CD14-positive monocyte (primary cell): ENCODE measurements at regions not wholly inside any gene's neighbourhood (a gene's known extent, or its start where the extent isn't known, plus 50 kb on each side); places are given as distances from the start of the nearest gene placed in this dataset.

Experiments used
- DNase-seq, 3 donors: peaks; one replicate each; pipeline ENCODE4 v3.0.0-alpha.2; 2011 to 2022
- H2AFZ ChIP-seq: 2 replicates; pipeline ENCODE4 v1.6.0; 2012; ENCODE audit warnings: mild to moderate bottlenecking, low read depth, low read length, inconsistent platforms; ENCODE audit not compliant: insufficient read depth, poor library complexity, severe bottlenecking
- H3K27ac ChIP-seq, 2 donors: 1 replicate in 1 of 2; 2 replicates in 1 of 2; pipeline ENCODE4 v1.5.1; 2012 to 2013; ENCODE audit warnings: low read length in 2 of 2, control low read depth in 1 of 2, inconsistent platforms in 1 of 2, low read depth in 1 of 2, mild to moderate bottlenecking in 1 of 2
- H3K27me3 ChIP-seq, 2 donors: one replicate each; pipeline versions ENCODE4 v1.6.0 to v1.6.1; 2011 to 2013; ENCODE audit warnings: low read length in 2 of 2; ENCODE audit not compliant: control insufficient read depth in 2 of 2, insufficient read depth in 2 of 2
- H3K36me3 ChIP-seq, 2 donors: replicated peaks in 1 of 2; 1 replicate in 1 of 2; 2 replicates in 1 of 2; pipeline versions ENCODE4 v1.5.1 to v1.6.1; 2012 to 2013; ENCODE audit warnings: low read length in 2 of 2, control low read depth in 1 of 2, inconsistent platforms in 1 of 2, mild to moderate bottlenecking in 1 of 2; ENCODE audit not compliant: insufficient read depth in 2 of 2, control insufficient read depth in 1 of 2
- H3K4me1 ChIP-seq, 2 donors: 1 replicate in 1 of 2; 2 replicates in 1 of 2; pipeline versions ENCODE4 v1.5.1 to v1.6.1; 2012 to 2013; ENCODE audit warnings: low read length in 2 of 2, control low read depth in 1 of 2, inconsistent platforms in 1 of 2, mild to moderate bottlenecking in 1 of 2, moderate library complexity in 1 of 2; ENCODE audit not compliant: insufficient read depth in 2 of 2, control insufficient read depth in 1 of 2
- H3K4me2 ChIP-seq: replicated peaks from 2 replicates; pipeline ENCODE3; 2012; ENCODE audit warnings: low read length, moderate library complexity, mild to moderate bottlenecking; ENCODE audit not compliant: poor library complexity, severe bottlenecking; ENCODE audit errors: extremely low read depth
- H3K4me3 ChIP-seq, 3 experiments: fragments of 200-600 bp in 1 of 3; sonication (generic) in 1 of 3; replicated peaks in 1 of 3; 1 replicate in 2 of 3; 2 replicates in 1 of 3; pipeline ENCODE4 v1.5.1; 2011 to 2013; ENCODE audit warnings: low read length in 3 of 3, mild to moderate bottlenecking in 3 of 3, control low read depth in 2 of 3, low read depth in 2 of 3, inconsistent platforms in 1 of 3, moderate library complexity in 1 of 3
- H3K79me2 ChIP-seq: 2 replicates; pipeline ENCODE4 v1.6.0; 2012; ENCODE audit warnings: mild to moderate bottlenecking, control low read depth, inconsistent platforms, low read length, moderate library complexity; ENCODE audit not compliant: insufficient read depth
- H3K9ac ChIP-seq: 2 replicates; pipeline ENCODE4 v1.6.0; 2017; ENCODE audit warnings: low read length, mild to moderate bottlenecking; ENCODE audit not compliant: insufficient read depth, poor library complexity, severe bottlenecking
- H3K9me3 ChIP-seq, 2 donors: replicated peaks in 1 of 2; 1 replicate in 1 of 2; 2 replicates in 1 of 2; pipeline versions ENCODE4 v1.5.1 to v1.6.1; 2012 to 2013; ENCODE audit warnings: low read length in 2 of 2, control low read depth in 1 of 2; ENCODE audit not compliant: control insufficient read depth in 1 of 2, insufficient read depth in 1 of 2
- H4K20me1 ChIP-seq: 2 replicates; pipeline ENCODE4 v1.6.0; 2012; ENCODE audit warnings: mild to moderate bottlenecking, low read length, control low read depth, moderate library complexity; ENCODE audit not compliant: insufficient read depth
- H3K27ac Mint-ChIP-seq, 7 donors: one replicate each; pipeline ENCODE4 v1.8.0; 2020; ENCODE audit warnings: mild to moderate bottlenecking in 7 of 7, mixed read lengths in 7 of 7, moderate library complexity in 6 of 7, inconsistent platforms in 2 of 7
- H3K27me3 Mint-ChIP-seq, 3 donors: one replicate each; pipeline ENCODE4 v1.8.0; 2021 to 2022; ENCODE audit warnings: low read depth in 3 of 3, mild to moderate bottlenecking in 3 of 3, mixed read lengths in 3 of 3, moderate library complexity in 3 of 3, inconsistent platforms in 1 of 3
- H3K36me3 Mint-ChIP-seq, 2 donors: one replicate each; pipeline ENCODE4 v1.8.0; 2020; ENCODE audit warnings: mixed read lengths in 2 of 2, inconsistent platforms in 1 of 2, mild to moderate bottlenecking in 1 of 2
- H3K4me1 Mint-ChIP-seq: one replicate; pipeline ENCODE4 v1.8.0; 2020; ENCODE audit warnings: mild to moderate bottlenecking, mixed read lengths
- H3K4me3 Mint-ChIP-seq, 2 donors: one replicate each; pipeline ENCODE4 v1.8.0; 2020; ENCODE audit warnings: mild to moderate bottlenecking in 2 of 2, mixed read lengths in 2 of 2, moderate library complexity in 1 of 2
- H3K9me3 Mint-ChIP-seq, 7 donors: one replicate each; pipeline ENCODE4 v1.8.0; 2020 to 2022; ENCODE audit warnings: mixed read lengths in 7 of 7, mild to moderate bottlenecking in 6 of 7, moderate library complexity in 6 of 7, inconsistent platforms in 2 of 7
- WGBS: methylation state at CpG from one replicate; pipeline ENCODE4 v1.1.5; 2013; ENCODE audit warnings: missing lambda C conversion rate; ENCODE audit not compliant: insufficient coverage; 5-methylcytosine and 5-hydroxymethylcytosine counted together
- intact Hi-C, 2 donors: fragments of 100-400 bp; cut with micrococcal nuclease; formaldehyde crosslinking; loops; one replicate each; pipeline versions ENCODE4 v1.15.0 to v1.15.1; 2023
- TF ChIP-seq, protein P1 (sequence below): fragments of 200-600 bp; IDR thresholded peaks from one replicate; pipeline ENCODE4 v1.8.0; 2022; ENCODE audit warnings: antibody characterized with exemption, mild to moderate bottlenecking

DNA sequence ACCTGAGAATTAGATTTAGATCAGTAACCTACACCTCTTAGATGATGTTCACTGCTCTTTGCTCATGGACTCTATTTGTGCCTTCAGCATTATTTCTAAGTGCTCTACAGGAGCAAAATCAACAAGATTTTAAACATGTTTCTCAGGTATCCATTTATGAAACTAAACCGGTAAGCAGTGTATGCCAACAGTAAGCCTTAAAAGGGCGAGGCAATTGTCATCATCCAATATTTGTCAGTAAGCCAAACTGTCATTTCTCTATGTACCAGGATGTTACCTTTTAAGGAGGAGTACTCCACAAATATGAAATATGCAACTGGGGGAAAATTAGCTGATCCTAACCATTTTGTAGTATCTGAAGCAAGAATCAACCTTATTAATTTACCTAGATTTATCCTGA, 69.6 kb upstream of the ZNF184 start:
- intact Hi-C loops, result no loop called here
- Histone ChIP-seq H3K27ac (no peak overlapping the region), H3K9ac (no peak overlapping the region), H3K79me2 (no peaks in the 10 kb centered on the region), H3K4me2 (no peak overlapping the region), H3K9me3 (peaks cover 23 to 55% of the 10 kb centered on the region in 2 donors), H3K36me3 (no peaks in the 10 kb centered on the region), H3K4me3 (no peak overlapping the region), H2AFZ (no peak overlapping the region), H3K27me3 (peaks cover 71 to 89% of the 10 kb centered on the region in 2 donors), H3K4me1 (no peaks in the 10 kb centered on the region), H4K20me1 (no peaks in the 10 kb centered on the region)
- Mint-ChIP-seq H3K4me3 (peak overlapping the region in 1 of 2 donors; percentile 68), H3K36me3 (peaks cover 0 to 13% of the 10 kb centered on the region in 2 donors), H3K27ac (no peak overlapping the region), H3K4me1 (peaks cover 3% of the 10 kb centered on the region), H3K27me3 (peaks cover 82 to 94% (median 84%) of the 10 kb centered on the region in 3 donors), H3K9me3 (peaks cover 22 to 74% (median 59%) of the 10 kb centered on the region in 7 donors)
- TF ChIP-seq, protein P1, sequence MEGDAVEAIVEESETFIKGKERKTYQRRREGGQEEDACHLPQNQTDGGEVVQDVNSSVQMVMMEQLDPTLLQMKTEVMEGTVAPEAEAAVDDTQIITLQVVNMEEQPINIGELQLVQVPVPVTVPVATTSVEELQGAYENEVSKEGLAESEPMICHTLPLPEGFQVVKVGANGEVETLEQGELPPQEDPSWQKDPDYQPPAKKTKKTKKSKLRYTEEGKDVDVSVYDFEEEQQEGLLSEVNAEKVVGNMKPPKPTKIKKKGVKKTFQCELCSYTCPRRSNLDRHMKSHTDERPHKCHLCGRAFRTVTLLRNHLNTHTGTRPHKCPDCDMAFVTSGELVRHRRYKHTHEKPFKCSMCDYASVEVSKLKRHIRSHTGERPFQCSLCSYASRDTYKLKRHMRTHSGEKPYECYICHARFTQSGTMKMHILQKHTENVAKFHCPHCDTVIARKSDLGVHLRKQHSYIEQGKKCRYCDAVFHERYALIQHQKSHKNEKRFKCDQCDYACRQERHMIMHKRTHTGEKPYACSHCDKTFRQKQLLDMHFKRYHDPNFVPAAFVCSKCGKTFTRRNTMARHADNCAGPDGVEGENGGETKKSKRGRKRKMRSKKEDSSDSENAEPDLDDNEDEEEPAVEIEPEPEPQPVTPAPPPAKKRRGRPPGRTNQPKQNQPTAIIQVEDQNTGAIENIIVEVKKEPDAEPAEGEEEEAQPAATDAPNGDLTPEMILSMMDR, result no peak
- no peak for DNase-seq
- WGBS, result no CpG with 5 or more reads among the region's 2 CpGs

DNA sequence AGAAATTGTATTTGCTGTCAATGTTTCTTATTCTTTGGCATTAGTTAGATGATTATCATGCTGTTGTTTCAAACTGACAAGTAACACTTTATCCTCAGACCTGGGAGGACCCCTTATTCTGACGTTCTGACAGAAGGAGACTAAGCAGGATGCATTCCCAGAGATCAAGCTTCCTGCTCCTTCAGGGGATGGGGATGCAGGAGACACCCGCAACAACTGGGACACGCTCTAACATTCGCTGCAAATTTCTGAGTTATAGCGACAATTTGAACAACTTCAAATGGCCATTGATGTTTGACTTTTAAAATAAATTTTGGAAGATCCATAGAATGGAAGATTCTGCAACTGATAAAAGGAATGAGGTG, 69.0 kb upstream of the ZNF184 start:
- intact Hi-C loops, result no loop called here
- no peaks in the 10 kb centered on the region for H3K79me2 ChIP-seq
- no peak overlapping the region for H3K4me2 ChIP-seq
- TF ChIP-seq, protein P1, result no peak
- H3K9ac ChIP-seq, result no peak overlapping the region
- H3K27ac ChIP-seq, result no peak overlapping the region
- H2AFZ ChIP-seq, result no peak overlapping the region
- H3K36me3 Mint-ChIP-seq, result peaks cover 0 to 9% of the 10 kb centered on the region in 2 donors
- H3K4me3 Mint-ChIP-seq, result peak overlapping the region in 1 of 2 donors; percentile 17
- no peak overlapping the region for H3K4me3 ChIP-seq
- peaks cover 79 to 89% (median 80%) of the 10 kb centered on the region in 3 donors for H3K27me3 Mint-ChIP-seq
- H3K9me3 ChIP-seq, result peaks cover 19 to 49% of the 10 kb centered on the region in 2 donors
- no peak overlapping the region for H3K27ac Mint-ChIP-seq
- no peaks in the 10 kb centered on the region for H3K36me3 ChIP-seq
- H3K9me3 Mint-ChIP-seq, result peaks cover 17 to 68% (median 54%) of the 10 kb centered on the region in 7 donors
- peaks cover 71 to 89% of the 10 kb centered on the region in 2 donors for H3K27me3 ChIP-seq
- no peaks in the 10 kb centered on the region for H4K20me1 ChIP-seq
- H3K4me1 Mint-ChIP-seq, result peaks cover 3% of the 10 kb centered on the region
- 35% methylated on average over 4 of the region's 5 CpGs for WGBS
- no peaks in the 10 kb centered on the region for H3K4me1 ChIP-seq
- DNase-seq, result no peak
